HCT116 (cell line): ENCODE measurements at regions not wholly inside any gene's neighbourhood (a gene's known extent, or its start where the extent isn't known, plus 50 kb on each side); places are given as distances from the start of the nearest gene placed in this dataset.
"Not testable (repeated sequence)": the region's sequence is repeated elsewhere in the genome, so short reads cannot be mapped to it uniquely, and the experiment has no call there.

ENCODE experiments used
- ATAC-seq: fragments of 200-7000 bp; cut with Tn5 transposase; 2 replicates; pipeline ENCODE4 v1.9.1; 2020; ENCODE audit warnings: mild to moderate bottlenecking, moderate library complexity
- BruUV-seq: library from RNA; stranded (reverse); fragments of 400-500 nt; replicated peaks from 2 replicates; lab custom pipeline; 2021; lab: Mats Ljungman, UMichigan
- CTCF ChIA-PET: fragments of 300-600 bp; sonication (Branson Sonifier 250); formaldehyde crosslinking; loops from one replicate; lab custom pipeline; 2021; ENCODE audit warnings: antibody characterized with exemption; lab: Charles Lee
- POLR2A ChIA-PET: fragments of 300-600, 350-600 bp; sonication (Branson Sonifier 250); formaldehyde crosslinking; loops from one replicate; lab custom pipeline; 2021; ENCODE audit warnings: antibody characterized with exemption; lab: Charles Lee
- RAD21 ChIA-PET, 2 experiments: fragments of 300-600 bp; sonication (Branson Sonifier 250); formaldehyde crosslinking; loops; one replicate each; lab custom pipeline; 2023; ENCODE audit warnings: low total read pairs in 2 of 2; ENCODE audit not compliant: uncharacterized antibody in 2 of 2, unreplicated experiment in 2 of 2, low non-redundant PET in 1 of 2; lab: Charles Lee
- DNase-seq: peaks from one replicate; pipeline ENCODE4 v3.0.0-alpha.2; 2010; ENCODE audit warnings: low read depth, low spot score
- H2AFZ ChIP-seq: fragments of 200-600 bp; shearing (Covaris generic), sonication (generic); 2 replicates; pipeline ENCODE4 v1.6.1; 2017; ENCODE audit warnings: low read depth, mixed run types, mixed read lengths, antibody characterized with exemption, low read length; ENCODE audit not compliant: poor library complexity, severe bottlenecking
- H3K27ac ChIP-seq: 2 replicates; pipeline ENCODE4 v1.5.1; 2012; ENCODE audit warnings: low read depth, low read length
- H3K27me3 ChIP-seq: fragments of 200-600 bp; sonication (generic); 2 replicates; pipeline ENCODE4 v1.6.1; 2016; ENCODE audit warnings: mixed run types, low read length, mixed read lengths; ENCODE audit not compliant: insufficient read depth
- H3K36me3 ChIP-seq, 2 experiments: fragments of 200-500 bp in 1 of 2; fragments of 200-600 bp in 1 of 2; sonication (Bioruptor generic) in 1 of 2; sonication (generic) in 1 of 2; 2 replicates each; pipeline versions ENCODE4 v1.5.1 to v1.6.1; 2014 to 2016; ENCODE audit warnings: low read length in 2 of 2, inconsistent platforms in 1 of 2, mixed read lengths in 1 of 2, mixed run types in 1 of 2; ENCODE audit not compliant: insufficient read depth in 2 of 2, control insufficient read depth in 1 of 2
- H3K4me1 ChIP-seq, 2 experiments: fragments of 200-600 bp in 1 of 2; sonication (generic) in 1 of 2; 2 replicates each; pipeline versions ENCODE4 v1.5.1 to v1.6.1; 2012 to 2017; ENCODE audit warnings: low read length in 2 of 2, inconsistent platforms in 1 of 2, mild to moderate bottlenecking in 1 of 2, mixed read lengths in 1 of 2, mixed run types in 1 of 2, moderate library complexity in 1 of 2; ENCODE audit not compliant: insufficient read depth in 2 of 2, control insufficient read depth in 1 of 2
- H3K4me2 ChIP-seq: fragments of 200-600 bp; sonication (generic); 2 replicates; pipeline ENCODE4 v1.6.1; 2017; ENCODE audit warnings: mixed run types, low read length, mixed read lengths
- H3K4me3 ChIP-seq, 2 experiments: fragments of 200-600 bp in 1 of 2; sonication (generic) in 1 of 2; replicated peaks in 1 of 2; 2 replicates each; pipeline ENCODE4 v1.5.1; 2011 to 2016; ENCODE audit warnings: low read length in 2 of 2, control low read depth in 1 of 2, low read depth in 1 of 2, mild to moderate bottlenecking in 1 of 2, mixed read lengths in 1 of 2, mixed run types in 1 of 2
- H3K79me2 ChIP-seq: fragments of 200-600 bp; sonication (generic); 2 replicates; pipeline ENCODE4 v1.6.1; 2017; ENCODE audit warnings: mild to moderate bottlenecking, mixed run types, low read length, moderate library complexity, mixed read lengths; ENCODE audit not compliant: insufficient read depth
- H3K9ac ChIP-seq: fragments of 200-600 bp; sonication (generic); 2 replicates; pipeline ENCODE4 v1.6.1; 2016; ENCODE audit warnings: low read length, mixed read lengths
- H3K9me2 ChIP-seq: fragments of 200-600 bp; sonication (generic), shearing (Covaris generic); 2 replicates; pipeline ENCODE4 v1.6.1; 2017; ENCODE audit warnings: mixed run types, mild to moderate bottlenecking, moderate library complexity; ENCODE audit not compliant: insufficient read depth
- H3K9me3 ChIP-seq, 2 experiments: fragments of 200-500 bp in 1 of 2; fragments of 200-600 bp in 1 of 2; sonication (Bioruptor generic) in 1 of 2; sonication (generic) in 1 of 2; 2 replicates each; pipeline ENCODE4 v1.6.1; 2014 to 2017; ENCODE audit warnings: low read length in 2 of 2, mixed read lengths in 2 of 2, inconsistent platforms in 1 of 2, low read depth in 1 of 2, mild to moderate bottlenecking in 1 of 2, mixed run types in 1 of 2, moderate library complexity in 1 of 2; ENCODE audit not compliant: control insufficient read depth in 1 of 2, insufficient read depth in 1 of 2
- H4K20me1 ChIP-seq: fragments of 200-600 bp; sonication (generic), shearing (Covaris generic); 2 replicates; pipeline ENCODE4 v1.6.1; 2017; ENCODE audit warnings: mixed run types, mild to moderate bottlenecking, moderate library complexity; ENCODE audit not compliant: insufficient read depth
- intact Hi-C: fragments of 100-400 bp; cut with micrococcal nuclease; formaldehyde crosslinking; loops from 2 replicates; pipeline ENCODE4 v1.10.0; 2022

GRCh38 chr21:10400622-10401361 lies 120.6 kb upstream of the TPTE start:
- ATAC-seq, H2AFZ ChIP-seq, H4K20me1 ChIP-seq, H3K27ac ChIP-seq, H3K4me2 ChIP-seq, H3K79me2 ChIP-seq, DNase-seq, RAD21 ChIA-PET, H3K4me1 ChIP-seq, H3K4me3 ChIP-seq, H3K36me3 ChIP-seq, BruUV-seq, POLR2A ChIA-PET, CTCF ChIA-PET, intact Hi-C loops, H3K27me3 ChIP-seq, H3K9ac ChIP-seq, H3K9me2 ChIP-seq: not testable (repeated sequence)
- peaks cover 25 to 27% of the 10 kb centered on the region in 2 experiments; a peak in 2 of 4 replicates for H3K9me3 ChIP-seq

- H3K4me1 ChIP-seq, ATAC-seq, H3K27me3 ChIP-seq, H2AFZ ChIP-seq, H3K36me3 ChIP-seq, RAD21 ChIA-PET, POLR2A ChIA-PET, H3K4me2 ChIP-seq, BruUV-seq, H3K9ac ChIP-seq, H3K4me3 ChIP-seq, H4K20me1 ChIP-seq, H3K79me2 ChIP-seq, DNase-seq, H3K27ac ChIP-seq, intact Hi-C loops, H3K9me2 ChIP-seq, CTCF ChIA-PET: not testable (repeated sequence)
- peaks cover 25 to 26% of the 10 kb centered on the region in 2 experiments; a peak in 2 of 4 replicates for H3K9me3 ChIP-seq
Measured at GRCh38 chr21:10402461-10402860, 118.9 kb upstream of the TPTE start.

GRCh38 chr21:10405331-10405730 lies 116.1 kb upstream of the TPTE start:
- CTCF ChIA-PET, H3K27me3 ChIP-seq, intact Hi-C loops, ATAC-seq, H3K9me2 ChIP-seq, H3K4me2 ChIP-seq, H2AFZ ChIP-seq, H3K27ac ChIP-seq, H3K79me2 ChIP-seq, H4K20me1 ChIP-seq, BruUV-seq, H3K4me1 ChIP-seq, POLR2A ChIA-PET, RAD21 ChIA-PET, DNase-seq, H3K4me3 ChIP-seq, H3K36me3 ChIP-seq, H3K9ac ChIP-seq: not testable (repeated sequence)
- peaks cover 25 to 28% of the 10 kb centered on the region in 2 experiments; a peak in 2 of 4 replicates for H3K9me3 ChIP-seq

- H3K27me3 ChIP-seq, H2AFZ ChIP-seq, H3K79me2 ChIP-seq, H3K9me3 ChIP-seq, H3K36me3 ChIP-seq, CTCF ChIA-PET, DNase-seq, H4K20me1 ChIP-seq, RAD21 ChIA-PET, H3K9ac ChIP-seq, BruUV-seq, H3K27ac ChIP-seq, intact Hi-C loops, H3K4me2 ChIP-seq, H3K4me3 ChIP-seq, H3K4me1 ChIP-seq, H3K9me2 ChIP-seq, ATAC-seq, POLR2A ChIA-PET: not testable (repeated sequence)
Measured at GRCh38 chr21:10409786-10410185, 111.6 kb upstream of the TPTE start.
